H1 (cell line): ENCODE measurements at regions not wholly inside any gene's neighbourhood (a gene's known extent, or its start where the extent isn't known, plus 50 kb on each side); places are given as distances from the start of the nearest gene placed in this dataset.

Source experiments
- CTCF ChIA-PET: fragments of 300-600 bp; sonication (Branson Sonifier 250); formaldehyde crosslinking; loops from one replicate; lab custom pipeline; 2021; ENCODE audit not compliant: partially characterized antibody; lab: Charles Lee
- POLR2A ChIA-PET: fragments of 300-600 bp; sonication (Branson Sonifier 250); formaldehyde crosslinking; loops from one replicate; lab custom pipeline; 2021; ENCODE audit warnings: inconsistent platforms; ENCODE audit not compliant: partially characterized antibody; lab: Charles Lee
- DNase-seq, 2 experiments: peaks; one replicate each; pipeline versions ENCODE4 v3.0.0 to v3.0.0-alpha.2; 2010 to 2022; ENCODE audit warnings: low spot score in 2 of 2, low read depth in 1 of 2, mixed read lengths in 1 of 2
- FAIRE-seq: peaks from 2 replicates; lab custom pipeline; 2011; peaks lifted over from hg19 to GRCh38; lab: Jason Lieb, UNC
- H2AFZ ChIP-seq: 2 replicates; pipeline ENCODE4 v1.8.1; 2012; ENCODE audit warnings: low read length, inconsistent platforms
- H2AK5ac ChIP-seq: 2 replicates; pipeline ENCODE4 v1.6.1; 2013; ENCODE audit warnings: low read depth, low read length
- H2BK120ac ChIP-seq: replicated peaks from 2 replicates; pipeline ENCODE3; 2013; ENCODE audit warnings: low read depth, low read length, inconsistent platforms
- H2BK12ac ChIP-seq: 2 replicates; pipeline ENCODE4 v1.6.1; 2013; ENCODE audit warnings: low read depth, low read length
- H2BK15ac ChIP-seq: 2 replicates; pipeline ENCODE4 v1.6.1; 2013; ENCODE audit warnings: low read length
- H2BK20ac ChIP-seq: 2 replicates; pipeline ENCODE4 v1.6.1; 2013; ENCODE audit warnings: low read length
- H2BK5ac ChIP-seq: 2 replicates; pipeline ENCODE4 v1.6.1; 2013; ENCODE audit warnings: low read depth, low read length
- H3K14ac ChIP-seq: 2 replicates; pipeline ENCODE4 v1.6.1; 2013; ENCODE audit warnings: inconsistent platforms; ENCODE audit not compliant: insufficient read length
- H3K18ac ChIP-seq: 2 replicates; pipeline ENCODE4 v1.6.1; 2013; ENCODE audit warnings: low read length; ENCODE audit errors: extremely low read depth
- H3K23ac ChIP-seq: 2 replicates; pipeline ENCODE4 v1.6.1; 2013; ENCODE audit warnings: inconsistent platforms; ENCODE audit not compliant: insufficient read length
- H3K23me2 ChIP-seq: 2 replicates; pipeline ENCODE4 v1.6.1; 2013; ENCODE audit warnings: low read depth, low read length
- H3K27ac ChIP-seq: 2 replicates; pipeline ENCODE4 v1.6.1; 2011; ENCODE audit warnings: low read depth, low read length, inconsistent platforms
- H3K27me3 ChIP-seq, 4 experiments: replicated peaks in 1 of 4; 1 replicate in 1 of 4; 2 replicates in 3 of 4; pipeline versions ENCODE4 v1.6.1 to v1.8.1; 2011 to 2013; ENCODE audit warnings: low read length in 3 of 4, mild to moderate bottlenecking in 3 of 4, inconsistent platforms in 2 of 4, mixed read lengths in 2 of 4, moderate library complexity in 1 of 4; ENCODE audit not compliant: control insufficient read depth in 3 of 4, insufficient read depth in 3 of 4; ENCODE audit errors: extremely low read depth in 1 of 4
- H3K36me3 ChIP-seq, 4 experiments: 2 replicates each; pipeline versions ENCODE4 v1.6.1 to v1.8.1; 2011 to 2013; ENCODE audit warnings: mild to moderate bottlenecking in 4 of 4, low read length in 3 of 4, moderate library complexity in 2 of 4, control low read depth in 1 of 4, inconsistent platforms in 1 of 4; ENCODE audit not compliant: insufficient read depth in 4 of 4, control insufficient read depth in 2 of 4
- H3K4ac ChIP-seq: replicated peaks from 2 replicates; pipeline ENCODE3; 2013; ENCODE audit warnings: low read length, low read depth, mixed read lengths, inconsistent platforms; ENCODE audit not compliant: insufficient read length
- H3K4me1 ChIP-seq, 4 experiments: replicated peaks in 1 of 4; 1 replicate in 1 of 4; 2 replicates in 3 of 4; pipeline versions ENCODE4 v1.6.1 to v1.8.1; 2011 to 2013; ENCODE audit warnings: low read length in 3 of 4, inconsistent platforms in 2 of 4, mixed read lengths in 1 of 4; ENCODE audit not compliant: insufficient read depth in 4 of 4, control insufficient read depth in 3 of 4
- H3K4me2 ChIP-seq, 2 experiments: 2 replicates each; pipeline versions ENCODE4 v1.6.1 to v1.8.1; 2011 to 2013; ENCODE audit warnings: low read depth in 2 of 2, low read length in 2 of 2, control low read depth in 1 of 2, inconsistent platforms in 1 of 2, mild to moderate bottlenecking in 1 of 2; ENCODE audit not compliant: insufficient read depth in 1 of 2
- H3K4me3 ChIP-seq, 4 experiments: fragments of 200-600, 300-600 bp in 1 of 4; sonication (generic), shearing (Covaris generic), sonication (Bioruptor Twin) in 1 of 4; 2 replicates each; pipeline versions ENCODE4 v1.5.1 to v1.8.1; 2011 to 2016; ENCODE audit warnings: low read length in 4 of 4, low read depth in 3 of 4, control low read depth in 2 of 4, inconsistent platforms in 2 of 4, mild to moderate bottlenecking in 2 of 4, mixed read lengths in 1 of 4, moderate library complexity in 1 of 4; ENCODE audit not compliant: insufficient read depth in 2 of 4; ENCODE audit errors: extremely low read depth in 1 of 4
- H3K56ac ChIP-seq: replicated peaks from 2 replicates; pipeline ENCODE3; 2013; ENCODE audit warnings: low read depth, mild to moderate bottlenecking, mixed read lengths, low read length, inconsistent platforms; ENCODE audit not compliant: insufficient read length
- H3K79me1 ChIP-seq: 2 replicates; pipeline ENCODE4 v1.6.1; 2013; ENCODE audit warnings: low read depth, low read length, control low read depth
- H3K79me2 ChIP-seq, 2 experiments: 2 replicates each; pipeline versions ENCODE4 v1.6.1 to v1.8.1; 2012 to 2013; ENCODE audit warnings: low read length in 2 of 2, mild to moderate bottlenecking in 2 of 2, inconsistent platforms in 1 of 2; ENCODE audit not compliant: insufficient read depth in 2 of 2, control insufficient read depth in 1 of 2
- H3K9ac ChIP-seq, 4 experiments: replicated peaks in 1 of 4; 1 replicate in 1 of 4; 2 replicates in 3 of 4; pipeline versions ENCODE4 v1.6.1 to v1.8.1; 2011 to 2013; ENCODE audit warnings: low read depth in 3 of 4, low read length in 3 of 4, control low read depth in 2 of 4, mild to moderate bottlenecking in 2 of 4, moderate library complexity in 2 of 4, inconsistent platforms in 1 of 4; ENCODE audit errors: extremely low read depth in 1 of 4
- H3K9me3 ChIP-seq, 2 experiments: 2 replicates each; pipeline versions ENCODE4 v1.6.1 to v1.8.1; 2012 to 2013; ENCODE audit warnings: mild to moderate bottlenecking in 2 of 2, moderate library complexity in 2 of 2, control low read depth in 1 of 2, inconsistent platforms in 1 of 2, low read depth in 1 of 2, low read length in 1 of 2, mixed read lengths in 1 of 2; ENCODE audit not compliant: insufficient read depth in 2 of 2
- H4K20me1 ChIP-seq, 2 experiments: replicated peaks in 1 of 2; 2 replicates each; pipeline versions ENCODE3 to v1.8.1; 2011 to 2013; ENCODE audit warnings: inconsistent platforms in 2 of 2, low read length in 2 of 2, mild to moderate bottlenecking in 1 of 2; ENCODE audit not compliant: insufficient read depth in 2 of 2, control insufficient read depth in 1 of 2
- H4K5ac ChIP-seq: 2 replicates; pipeline ENCODE4 v1.6.1; 2013; ENCODE audit warnings: low read length, low read depth, mixed read lengths, inconsistent platforms; ENCODE audit not compliant: insufficient read length
- H4K8ac ChIP-seq: 2 replicates; pipeline ENCODE4 v1.8.0; 2013; ENCODE audit warnings: mild to moderate bottlenecking, moderate library complexity, low read length, inconsistent platforms; ENCODE audit not compliant: insufficient read depth; ENCODE audit errors: extremely low read depth
- H4K91ac ChIP-seq: replicated peaks from 2 replicates; pipeline ENCODE3; 2013; ENCODE audit warnings: low read length, mixed read lengths, inconsistent platforms; ENCODE audit not compliant: insufficient read length
- BRCA1 ChIP-seq: IDR thresholded peaks from 2 replicates; pipeline ENCODE4 v1.6.1; 2012; ENCODE audit warnings: low read depth, low read length, improper control_type of control experiment
- EZH2 ChIP-seq: fragments of 200-600 bp; sonication (generic); IDR thresholded peaks from 2 replicates; pipeline ENCODE4 v1.7.1; 2012; ENCODE audit warnings: low read depth, mild to moderate bottlenecking, moderate library complexity, low read length, inconsistent platforms; ENCODE audit not compliant: severe bottlenecking
- SUZ12 ChIP-seq: fragments of 200-600 bp; sonication (generic); IDR thresholded peaks from 2 replicates; pipeline ENCODE4 v1.6.1; 2012; ENCODE audit warnings: mild to moderate bottlenecking, inconsistent platforms, low read length, moderate library complexity, mixed read lengths
- TEAD4 ChIP-seq: IDR thresholded peaks from 2 replicates; pipeline ENCODE4 v1.6.1; 2012; ENCODE audit warnings: low read depth, low read length, inconsistent platforms, mixed read lengths
- WGBS, 2 experiments: shearing (Covaris generic) in 1 of 2; methylation state at CpG; one replicate each; pipeline versions ENCODE4 v1.1.6 to v1.1.7; 2013 to 2015; ENCODE audit warnings: low lambda C conversion rate in 2 of 2, mixed read lengths in 2 of 2, inconsistent platforms in 1 of 2, low coverage in 1 of 2, missing lambda C conversion rate in 1 of 2; ENCODE audit not compliant: insufficient replicate concordance in 2 of 2, insufficient coverage in 1 of 2, insufficient read length in 1 of 2; ENCODE audit errors: extremely low coverage in 1 of 2, missing lambda C conversion rate in 1 of 2; 5-methylcytosine and 5-hydroxymethylcytosine counted together

DNA sequence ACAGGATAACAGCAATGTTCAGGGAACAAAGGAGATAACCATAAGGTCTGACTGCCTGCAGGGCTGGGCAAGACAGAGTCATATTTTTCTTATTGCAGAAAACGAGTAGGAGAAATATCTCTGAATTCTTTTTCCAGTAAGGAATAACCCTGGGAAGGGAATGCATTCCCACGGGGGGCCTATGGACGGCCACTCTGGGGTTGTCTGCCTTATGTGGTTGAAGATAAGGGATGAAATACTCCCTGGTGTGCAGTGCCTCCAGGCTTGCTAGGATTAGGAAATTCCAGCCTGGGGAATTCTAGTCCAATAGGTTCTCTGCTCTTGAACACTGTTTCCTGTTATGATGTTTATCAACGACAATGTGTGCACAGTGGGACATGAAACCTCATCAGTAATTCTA is 185.3 kb upstream of the HSFY2 start:
- no peak overlapping the region for H2BK20ac ChIP-seq
- 85% methylated on average over 4 of the region's 4 CpGs; no CpG with 5 or more reads in 1 of the 2 experiments for WGBS, 2 experiments
- FAIRE-seq, result no peak
- no peak for TF ChIP-seq EZH2
- no peak for TF ChIP-seq TEAD4
- TF ChIP-seq SUZ12, result no peak
- no peak for TF ChIP-seq BRCA1

More for the DNA sequence above, 185.3 kb upstream of the HSFY2 start:
- no peak overlapping the region for H2BK5ac ChIP-seq
- H3K79me1 ChIP-seq, result no peaks in the 10 kb centered on the region
- no peak overlapping the region for H2AFZ ChIP-seq
- no peak overlapping the region for H2BK120ac ChIP-seq
- H4K91ac ChIP-seq, result no peak overlapping the region
- H4K8ac ChIP-seq, result no peak overlapping the region
- H2BK15ac ChIP-seq, result no peak overlapping the region
- CTCF ChIA-PET, result no interaction called here
- no peak overlapping the region for H3K56ac ChIP-seq
- H3K4me3 ChIP-seq, result no peak overlapping the region
- POLR2A ChIA-PET, result no interaction called here
- no peak overlapping the region for H2AK5ac ChIP-seq
- no peaks in the 10 kb centered on the region for H3K23me2 ChIP-seq
- no peak overlapping the region for H3K4me2 ChIP-seq
- H3K9ac ChIP-seq, result no peak overlapping the region
- H4K20me1 ChIP-seq, result no peaks in the 10 kb centered on the region
- peaks cover 0 to 6% of the 10 kb centered on the region in 2 experiments; a peak in 1 of 4 replicates for H3K79me2 ChIP-seq
- no peak overlapping the region for H3K4ac ChIP-seq
- H4K5ac ChIP-seq, result no peak overlapping the region
- H3K27me3 ChIP-seq, result no peaks in the 10 kb centered on the region
- H3K4me1 ChIP-seq, result no peaks in the 10 kb centered on the region
- no peak overlapping the region for H3K23ac ChIP-seq
- no peak overlapping the region for H2BK12ac ChIP-seq
- no peaks in the 10 kb centered on the region for H3K9me3 ChIP-seq
- no peak for DNase-seq
- no peak overlapping the region for H3K18ac ChIP-seq
- no peaks in the 10 kb centered on the region for H3K36me3 ChIP-seq
- H3K27ac ChIP-seq, result no peak overlapping the region
- no peak overlapping the region for H3K14ac ChIP-seq
